Right renal pelvis (tissue), 4 donors: ENCODE measurements at regions not wholly inside any gene's neighbourhood (a gene's known extent, or its start where the extent isn't known, plus 50 kb on each side); places are given as distances from the start of the nearest gene placed in this dataset.
"Not testable (repeated sequence)": the region's sequence is repeated elsewhere in the genome, so short reads cannot be mapped to it uniquely, and the experiment has no call there.

Experiments used
- DNase-seq, 4 donors: peaks; one replicate each; pipeline ENCODE4 v3.0.0-alpha.2; 2013; ENCODE audit warnings: low read depth in 4 of 4, low spot score in 3 of 4, missing footprints in 1 of 4

DNA sequence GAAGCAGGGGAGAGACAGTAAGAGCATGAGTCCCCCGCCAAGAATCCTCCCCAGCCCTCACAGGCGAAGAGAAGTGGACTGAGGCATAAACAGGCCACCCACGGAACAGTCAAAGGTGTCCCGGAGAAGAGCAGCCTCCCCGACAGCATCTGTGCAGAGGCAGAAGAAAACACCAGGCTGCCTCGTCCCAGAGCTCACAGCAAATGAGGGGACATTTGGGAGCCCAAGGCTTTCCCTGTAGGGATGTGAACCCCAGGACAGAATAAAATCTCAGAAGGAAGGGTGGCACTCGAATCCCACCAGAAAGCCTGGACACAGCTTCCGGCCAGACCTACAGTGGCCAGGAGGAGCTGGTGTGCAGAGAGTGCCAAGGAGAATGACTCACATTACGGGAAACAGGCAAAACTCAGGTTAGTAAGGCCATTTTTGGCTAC, 90.4 kb downstream of the DLL1 start:
- no peak for DNase-seq

DNA sequence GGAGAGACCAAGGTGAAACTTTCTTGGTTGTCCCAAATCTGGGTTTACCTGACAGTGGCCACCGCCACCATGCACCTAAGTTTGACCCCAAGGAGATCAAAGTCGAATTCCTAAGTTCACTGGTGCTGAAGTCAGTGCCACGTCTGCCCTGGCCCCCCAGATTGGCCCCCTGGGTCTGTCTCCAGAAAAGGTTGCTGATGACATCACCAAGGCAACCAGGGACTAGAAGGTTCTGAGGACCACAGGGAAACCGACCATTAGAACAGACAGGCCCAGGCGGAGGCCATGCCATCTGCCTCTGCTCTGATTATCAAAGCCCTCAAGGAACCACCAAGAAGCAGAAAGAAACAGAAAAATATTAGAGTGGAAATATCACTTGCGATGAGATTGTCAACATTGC, 91.2 kb downstream of the DLL1 start:
- DNase-seq = no peak

DNA sequence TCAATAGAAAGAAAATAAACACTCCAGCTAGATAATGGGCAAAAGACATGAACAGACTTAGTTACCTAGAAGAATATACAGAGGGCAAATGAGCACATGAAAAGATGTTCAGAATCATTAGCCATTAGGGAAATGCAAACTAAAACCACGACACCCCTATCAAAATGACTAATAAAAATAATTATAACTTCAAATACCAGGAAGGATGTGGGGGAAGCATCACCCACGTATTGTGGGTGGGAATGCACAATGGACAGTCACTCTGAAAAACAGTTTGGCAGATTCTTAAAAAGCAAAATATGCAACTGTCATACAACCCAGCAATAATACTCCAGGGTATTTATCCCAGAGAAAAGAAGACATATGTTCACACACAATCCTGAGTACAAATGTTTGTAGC, 92.6 kb downstream of the DLL1 start:
- DNase-seq = no peak

DNA sequence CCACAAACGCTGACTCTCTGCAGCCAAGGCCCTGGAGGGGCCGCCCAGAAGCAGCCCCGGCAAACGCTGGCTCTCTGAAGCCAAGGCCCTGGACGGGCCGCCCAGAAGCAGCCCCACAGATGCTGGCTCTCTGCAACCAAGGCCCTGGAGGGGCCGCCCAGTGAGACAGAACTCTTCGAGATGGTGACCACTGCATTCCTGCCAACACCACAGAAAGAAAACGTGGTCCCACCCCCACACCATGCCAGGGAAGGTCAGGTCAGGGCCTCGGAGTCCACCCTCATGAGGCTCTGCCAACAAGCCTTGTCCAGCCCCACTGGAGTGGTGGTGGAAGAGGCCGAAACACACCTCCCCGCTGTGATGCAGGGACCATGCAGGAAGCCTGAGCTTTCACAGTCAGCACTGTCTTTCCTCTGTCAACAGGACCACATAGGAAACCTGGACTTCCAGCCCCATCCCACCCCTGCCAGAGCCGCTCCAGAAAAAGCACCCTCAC, 97.5 kb downstream of the DLL1 start:
- no peak for DNase-seq

DNA sequence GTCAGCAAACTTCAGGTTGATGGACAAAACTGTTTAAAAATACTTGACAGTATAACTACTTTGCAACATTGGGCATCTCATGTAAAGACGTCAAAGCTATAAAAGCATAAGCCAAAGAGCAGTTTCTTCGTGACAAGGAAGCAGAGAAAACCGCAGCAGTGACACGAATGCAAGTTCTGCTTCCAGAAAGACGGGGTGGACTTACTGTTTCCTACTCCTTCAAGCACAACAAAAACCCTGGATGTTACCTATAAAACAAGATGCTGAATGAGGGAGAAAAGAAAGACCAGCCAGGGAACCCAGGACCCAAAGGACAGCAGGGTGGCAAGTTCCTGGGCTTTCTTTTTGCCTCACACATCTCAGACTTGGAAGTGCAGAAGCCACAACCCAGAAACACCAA, 98.0 kb downstream of the DLL1 start:
- no peak for DNase-seq

DNA sequence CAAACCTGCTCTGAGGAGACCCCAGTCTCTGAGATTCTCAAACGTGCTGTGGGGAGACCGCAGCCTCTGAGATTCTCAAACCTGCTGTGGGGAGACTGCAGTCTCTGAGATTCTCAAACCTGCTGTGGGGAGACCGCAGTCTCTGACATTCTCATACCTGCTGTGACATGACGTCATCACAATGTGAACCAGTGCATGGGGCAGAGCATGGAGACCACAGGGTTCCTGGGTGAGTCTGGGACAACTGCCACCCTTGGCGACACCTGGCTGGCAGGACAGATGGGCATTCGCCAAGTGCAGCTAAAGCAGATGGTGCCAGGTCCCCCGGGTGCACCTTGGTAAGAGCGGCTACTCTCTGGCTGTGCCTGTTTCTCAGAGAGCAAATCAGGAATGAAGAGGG, 98.8 kb downstream of the DLL1 start:
- not testable (repeated sequence) for DNase-seq

DNA sequence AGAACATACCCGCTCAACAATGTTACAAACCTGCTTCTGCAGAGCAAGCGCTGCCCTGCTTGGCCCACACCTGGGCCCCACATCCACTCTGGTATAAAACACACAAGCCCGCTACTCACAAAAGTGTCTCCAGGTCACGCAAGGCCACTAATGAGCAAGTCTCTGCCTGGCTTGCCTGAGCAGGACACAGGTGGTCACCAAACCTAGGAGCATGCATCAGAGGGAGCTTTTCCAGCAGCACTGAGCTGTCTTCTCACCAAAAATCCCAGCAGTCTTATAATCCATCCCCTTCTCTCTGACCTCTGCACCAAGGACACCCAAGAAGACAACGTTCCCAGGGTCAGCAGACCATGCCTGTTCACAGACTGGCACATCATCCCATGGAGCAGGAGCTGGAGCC, 100.8 kb downstream of the DLL1 start:
- no peak for DNase-seq

DNA sequence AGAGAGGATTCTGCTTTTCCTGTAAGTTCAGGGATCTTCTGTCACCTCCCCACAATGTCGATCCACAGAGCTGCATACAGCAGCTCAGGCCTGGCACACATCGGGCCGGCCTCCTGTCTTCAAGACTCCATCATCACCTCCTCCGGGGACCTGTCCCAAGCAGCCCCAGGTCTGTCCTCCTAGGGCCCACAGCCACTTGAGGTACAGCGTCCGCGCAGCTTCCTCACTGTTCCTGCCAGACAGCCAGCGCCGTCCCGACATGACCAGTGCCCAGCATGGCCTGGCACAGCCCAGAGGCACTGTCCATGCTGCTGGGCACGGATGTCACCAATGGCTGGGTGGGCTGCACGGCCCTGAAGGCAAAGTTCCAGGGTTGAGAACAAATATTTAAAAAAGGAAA, 101.6 kb downstream of the DLL1 start:
- DNase-seq = no peak

DNA sequence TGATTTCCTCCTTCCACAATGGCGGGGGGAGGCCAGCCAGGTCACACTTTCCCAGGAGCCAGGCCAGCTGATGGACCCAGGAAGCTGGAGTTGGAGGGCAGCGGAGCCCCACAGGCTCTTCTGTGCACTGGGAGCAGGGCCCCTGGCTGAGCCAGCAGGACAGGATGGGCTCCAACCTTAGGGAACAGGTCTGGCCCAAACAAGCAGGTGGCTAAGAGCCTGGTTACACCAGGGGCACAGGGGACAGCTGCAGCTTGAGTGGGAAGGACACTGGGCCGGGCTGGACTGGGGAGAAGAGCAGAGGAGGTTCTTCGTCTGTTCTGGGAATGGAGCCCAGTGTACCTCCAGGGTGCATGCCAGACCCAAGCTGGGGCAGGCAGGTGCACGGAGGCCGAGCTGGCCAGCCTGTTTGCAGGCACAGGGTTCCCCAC, 102.3 kb downstream of the DLL1 start:
- DNase-seq = no peak

DNA sequence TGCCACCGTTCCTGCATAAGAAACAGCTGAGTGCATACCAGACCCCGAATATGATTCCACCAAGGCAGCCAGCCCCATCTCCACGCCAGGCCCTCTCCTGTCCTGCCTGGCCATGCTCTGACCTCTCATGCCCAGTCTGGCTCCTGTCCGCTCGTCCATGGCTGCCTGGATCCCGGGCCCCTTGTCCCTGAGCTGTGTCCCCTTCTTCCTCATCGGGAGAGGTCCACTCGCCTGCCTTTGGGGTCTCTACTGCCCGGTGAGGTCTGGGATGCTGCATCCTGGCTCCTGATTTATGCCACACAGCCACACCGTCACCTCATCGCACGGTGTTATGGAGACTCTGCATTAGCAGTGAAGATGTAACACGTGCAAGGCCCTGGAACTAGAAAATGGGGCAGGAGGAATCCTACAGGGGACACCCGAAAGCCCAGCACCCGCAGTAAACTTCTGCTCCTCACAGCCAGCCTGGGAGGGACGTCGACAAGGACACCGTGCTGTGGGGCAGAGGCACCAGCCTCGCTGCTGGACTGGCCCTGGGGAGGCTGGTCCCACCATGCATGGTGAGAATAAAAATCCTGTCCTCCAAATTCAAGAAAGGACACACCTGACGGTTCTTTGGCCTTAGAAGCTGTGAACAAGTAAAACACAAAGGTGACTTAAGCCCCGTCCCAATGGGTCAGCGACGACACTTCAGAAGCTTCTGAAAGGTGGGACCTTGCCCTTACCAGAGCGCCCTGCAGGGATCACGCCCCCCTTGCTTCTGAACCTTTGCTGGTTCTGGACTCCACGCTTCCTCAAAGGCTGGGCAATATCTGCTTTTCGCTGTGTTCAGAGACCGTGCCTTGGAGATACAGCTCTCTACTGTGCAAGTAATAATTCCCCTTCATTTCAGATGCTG, 103.0 kb downstream of the DLL1 start:
- DNase-seq = no peak

DNA sequence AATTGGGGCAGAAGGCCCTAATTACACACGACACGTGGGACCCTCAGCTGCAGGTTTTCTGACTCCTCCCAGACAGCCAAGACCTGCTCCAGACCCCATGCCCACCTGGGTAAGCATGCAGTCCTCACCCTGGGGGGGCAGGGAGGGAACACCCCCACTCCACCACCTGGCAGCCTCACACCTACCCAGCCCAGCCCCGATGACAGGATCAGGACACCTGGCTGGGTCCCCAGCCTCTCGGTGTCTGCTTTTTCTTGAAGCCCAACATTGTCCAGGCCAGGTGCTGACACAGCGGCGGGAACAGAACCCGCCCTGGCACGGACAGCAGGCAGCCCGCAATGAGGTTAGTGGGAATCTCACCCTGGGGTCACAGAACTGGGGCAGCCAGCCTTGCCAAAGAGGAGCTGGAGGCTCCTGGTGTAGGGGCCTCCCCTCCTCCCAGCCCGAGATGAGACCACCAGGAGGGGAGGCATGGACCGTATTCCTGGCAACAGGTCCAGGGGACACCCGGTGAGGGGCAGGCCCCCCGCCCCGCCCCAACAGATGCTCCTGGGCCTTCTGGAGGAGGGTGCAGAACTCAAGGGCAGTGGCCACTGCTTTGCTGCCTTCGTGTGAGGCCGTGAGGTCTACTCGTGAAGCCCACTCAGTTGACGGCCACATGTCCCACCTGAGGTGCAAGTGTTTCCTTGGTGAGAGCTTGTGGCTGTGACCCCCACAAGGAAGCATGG, 103.8 kb downstream of the DLL1 start:
- DNase-seq = no peak

DNA sequence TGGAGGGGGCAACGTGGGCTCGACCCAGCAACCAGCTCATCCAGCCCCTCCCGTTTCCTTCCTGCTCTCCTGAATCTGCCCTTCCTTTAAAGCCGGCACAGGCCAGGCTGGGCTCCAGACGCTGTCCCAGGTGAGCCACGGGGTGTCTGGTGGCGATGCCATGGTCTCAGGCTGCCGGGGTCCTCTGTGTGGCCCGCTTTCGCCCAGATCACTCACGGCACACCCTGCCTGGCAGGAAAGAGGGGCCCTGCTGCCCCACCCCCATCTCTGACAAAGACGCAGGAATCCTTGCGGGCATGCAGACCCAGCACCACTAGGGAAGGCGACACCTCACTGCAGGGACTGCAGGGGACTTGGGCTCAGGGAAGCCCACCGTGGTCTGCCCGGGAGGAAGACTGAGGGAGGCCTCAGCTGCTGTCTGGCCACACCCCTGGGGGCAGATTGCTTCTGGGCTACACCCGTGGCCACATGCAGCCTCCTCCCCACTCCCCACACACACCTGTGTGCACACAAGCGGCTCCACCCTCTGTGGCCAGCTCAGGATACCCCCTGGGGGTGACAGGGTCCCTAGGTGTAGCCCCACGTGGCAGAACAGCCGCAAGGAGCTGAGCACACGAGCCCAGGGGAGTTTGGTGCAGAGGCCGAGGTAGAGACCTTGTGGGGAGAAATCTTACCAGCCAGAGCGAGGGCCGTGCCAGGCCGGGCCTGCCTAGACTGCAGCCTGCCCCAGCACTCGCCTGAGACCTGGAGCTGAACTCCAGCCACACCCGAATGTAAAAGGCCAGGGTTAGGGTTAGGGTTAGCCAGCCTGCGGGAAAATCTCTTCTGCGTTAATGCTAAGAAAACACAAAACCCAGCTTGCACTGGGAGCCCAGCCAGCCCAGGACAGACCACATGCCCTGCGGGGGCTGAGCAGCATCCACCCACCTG, 104.6 kb downstream of the DLL1 start:
- DNase-seq = no peak

DNA sequence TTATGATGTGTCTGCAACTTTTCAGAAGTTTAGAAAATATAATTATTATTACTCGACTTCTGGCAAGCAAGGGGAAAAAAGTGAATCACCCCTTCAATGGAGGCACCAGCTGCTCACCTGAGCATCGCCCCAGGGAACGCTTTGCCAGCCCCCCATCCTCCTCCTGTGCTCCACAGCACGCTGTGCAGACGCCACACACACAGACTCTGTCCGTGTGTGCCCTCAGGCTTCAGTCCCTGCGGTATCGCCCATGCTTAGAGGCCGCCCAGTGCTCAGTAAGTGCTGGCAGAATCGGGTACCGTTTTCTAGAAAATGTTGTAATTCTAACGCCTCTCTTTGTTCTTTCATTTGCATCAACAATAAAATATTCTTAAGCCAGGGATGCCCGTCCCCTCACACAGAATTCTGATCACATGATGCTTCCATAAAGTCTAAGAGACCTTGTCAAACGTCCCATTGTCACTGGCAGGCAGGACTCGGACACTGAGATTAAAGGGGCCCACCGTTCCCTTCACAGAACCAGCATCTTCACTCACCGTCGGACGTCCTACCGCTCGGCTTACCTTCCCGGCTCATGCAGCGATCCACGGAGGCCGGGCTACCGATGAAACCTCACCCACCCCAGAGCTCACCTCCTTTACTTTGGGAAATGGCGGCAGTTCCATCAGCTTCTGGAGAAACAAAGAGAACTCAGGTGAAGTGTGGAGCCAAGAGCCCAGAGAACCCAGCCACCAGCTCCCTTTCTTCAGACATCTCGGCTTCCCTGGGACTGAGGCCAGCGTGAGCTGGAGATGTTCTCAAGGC, 105.5 kb downstream of the DLL1 start:
- no peak for DNase-seq

DNA sequence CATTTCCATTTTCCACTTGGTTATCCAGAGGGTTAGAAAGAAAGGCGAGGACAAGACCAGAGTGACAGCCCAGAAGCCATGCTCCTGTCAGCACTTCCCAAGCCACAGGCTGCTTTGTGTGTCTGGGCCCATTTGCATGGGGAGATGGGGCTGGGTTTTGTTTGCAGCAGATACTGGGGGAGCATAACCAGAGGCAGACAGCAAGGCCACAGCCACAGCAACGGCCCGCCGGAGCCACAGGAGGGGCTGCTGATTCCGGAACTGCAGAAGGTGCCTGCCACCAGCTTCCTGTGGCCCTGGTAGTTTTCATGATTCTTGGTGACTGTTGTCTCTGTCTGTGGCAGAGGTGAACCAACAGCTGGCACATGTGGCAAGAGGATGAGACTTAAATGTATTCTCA, 106.6 kb downstream of the DLL1 start:
- DNase-seq = no peak

DNA sequence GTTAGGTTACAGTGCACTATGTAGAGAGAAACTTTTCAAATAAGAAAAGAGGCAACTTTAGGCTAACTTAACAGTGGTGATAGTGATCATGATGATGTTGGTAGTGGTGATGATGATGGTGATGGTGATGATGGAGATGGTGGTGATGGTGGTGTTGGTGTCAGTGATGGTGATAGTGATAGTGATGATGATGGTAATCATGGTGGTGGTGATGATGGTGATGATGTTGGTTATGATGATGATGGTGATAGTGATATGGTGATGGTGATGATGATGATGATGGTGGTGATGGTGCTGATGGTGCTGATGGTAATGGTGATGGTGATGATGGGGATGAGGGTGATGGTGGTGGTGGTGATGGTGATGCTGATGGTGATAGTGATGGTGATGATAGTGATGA, 107.4 kb downstream of the DLL1 start:
- DNase-seq = no peak

DNA sequence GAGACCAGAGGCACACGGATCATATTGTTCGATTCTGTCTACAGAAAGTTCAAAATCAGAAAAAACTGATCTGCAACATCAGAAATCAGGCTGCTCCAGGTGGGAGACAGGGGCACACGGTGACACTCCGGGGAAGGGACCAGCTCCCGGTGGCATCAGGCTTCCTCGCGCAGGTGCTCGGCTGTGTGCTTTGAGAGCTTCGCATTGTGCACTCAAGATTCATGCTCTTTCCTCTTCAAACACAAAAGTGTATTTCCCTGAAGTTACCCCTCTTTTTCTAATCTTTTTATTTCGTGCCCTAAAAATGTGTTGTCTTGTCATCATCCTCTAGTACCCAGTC, 108.1 kb downstream of the DLL1 start:
- DNase-seq = no peak

DNA sequence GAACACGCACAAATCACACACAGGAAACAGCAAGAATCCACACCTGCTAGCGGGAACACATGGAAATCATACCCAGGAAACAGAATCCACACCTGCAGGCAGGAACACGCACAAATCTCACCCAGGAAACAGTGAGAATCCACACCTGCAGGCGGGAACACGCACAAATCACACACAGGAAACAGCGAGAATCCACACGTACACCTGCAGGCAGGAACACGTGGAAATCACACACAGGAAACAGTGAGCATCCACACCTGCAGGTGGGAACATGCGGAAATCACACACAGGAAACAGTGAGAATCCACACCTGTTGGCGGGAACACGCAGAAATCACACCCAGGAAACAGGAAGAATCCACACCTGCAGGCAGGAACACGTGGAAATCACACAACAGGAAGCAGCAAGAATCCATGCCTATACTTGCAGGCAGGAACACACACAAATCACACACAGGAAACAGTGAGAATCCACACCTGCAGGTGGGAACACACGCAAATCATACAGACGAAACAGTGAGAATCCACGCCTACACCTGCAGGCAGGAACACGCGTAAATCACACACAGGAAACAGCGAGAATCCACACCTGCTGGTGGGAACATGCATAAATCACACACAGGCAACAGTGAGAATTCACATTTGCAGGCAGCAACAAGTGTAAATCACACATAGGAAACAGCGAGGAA, 108.6 kb downstream of the DLL1 start:
- DNase-seq = no peak

DNA sequence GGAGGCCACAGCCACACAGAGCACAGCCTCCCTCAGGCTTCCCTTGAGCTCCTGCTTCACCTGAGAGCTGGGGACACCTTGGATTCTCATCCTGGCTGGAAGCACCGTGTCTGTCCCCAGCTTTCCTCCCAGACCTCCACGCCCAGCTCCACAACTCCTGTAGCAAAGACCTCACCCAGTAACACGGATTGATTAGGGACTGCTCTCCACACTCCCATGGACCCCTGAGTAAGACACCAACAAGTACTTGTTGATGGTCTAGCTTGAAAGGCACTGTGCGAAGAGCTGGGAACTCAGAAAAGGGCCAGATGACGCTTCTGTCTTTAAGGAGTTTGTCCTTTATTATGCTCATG, 109.6 kb downstream of the DLL1 start:
- DNase-seq = no peak

DNA sequence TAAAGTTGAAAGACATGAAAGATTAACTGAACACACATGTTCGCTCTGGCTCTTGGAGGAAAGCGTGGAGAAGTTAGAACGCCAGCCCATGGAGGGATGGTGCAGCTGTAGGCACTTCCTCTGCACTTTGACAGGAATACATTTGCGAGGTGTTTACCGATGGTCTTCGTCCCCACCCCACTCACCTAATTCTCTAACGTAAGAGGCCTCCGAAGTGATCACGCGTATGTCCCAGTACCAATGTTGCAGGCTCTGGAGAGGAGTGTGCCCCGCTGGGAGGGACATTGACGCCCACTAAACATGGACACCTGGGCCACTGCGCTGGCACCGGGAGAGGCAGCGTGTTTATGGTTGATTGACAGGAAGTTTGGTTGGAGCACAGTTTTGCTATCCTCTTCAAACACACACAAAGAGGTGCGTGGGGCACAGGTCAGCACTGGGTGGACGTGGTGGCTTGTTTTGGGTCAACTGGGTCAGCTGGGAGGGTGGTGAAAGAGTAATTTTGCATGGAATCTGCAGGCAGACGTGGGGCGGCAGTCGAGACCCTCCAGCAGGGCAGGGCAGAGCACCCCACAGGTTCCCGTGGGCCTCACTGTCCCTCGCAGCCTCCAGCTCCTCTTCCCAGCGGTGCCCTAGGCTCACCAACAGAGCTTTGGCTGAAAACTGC, 110.1 kb downstream of the DLL1 start:
- DNase-seq = no peak
